SK-N-SH treated with all-trans-retinoic acid at 6 μM for 48 hours (cell line): ENCODE measurements at regions not wholly inside any gene's neighbourhood (a gene's known extent, or its start where the extent isn't known, plus 50 kb on each side); places are given as distances from the start of the nearest gene placed in this dataset.

Source experiments
- ARNTL ChIP-seq: fragments of 450-650 bp; formaldehyde crosslinking; IDR thresholded peaks from 2 replicates; pipeline ENCODE4 v1.5.0; 2020; ENCODE audit warnings: low read depth, mild to moderate bottlenecking, moderate library complexity, borderline replicate concordance
- CSDC2 ChIP-seq: fragments of 250-450 bp; sonication (Bioruptor Pico); IDR thresholded peaks from 2 replicates; pipeline ENCODE4 v1.5.0; 2020; ENCODE audit warnings: mild to moderate bottlenecking, moderate library complexity
- GLIS3 ChIP-seq: fragments of 250-450 bp; sonication (Bioruptor Pico); IDR thresholded peaks from 2 replicates; pipeline ENCODE4 v1.5.0; 2020; ENCODE audit warnings: mild to moderate bottlenecking, moderate library complexity
- OSR1 ChIP-seq: fragments of 250-450 bp; sonication (Bioruptor Pico); IDR thresholded peaks from 2 replicates; pipeline ENCODE4 v1.8.0; 2022; ENCODE audit warnings: moderate library complexity, mild to moderate bottlenecking, inconsistent platforms
- PATZ1 ChIP-seq: fragments of 250-450 bp; sonication (Bioruptor Pico); IDR thresholded peaks from 2 replicates; pipeline ENCODE4 v1.8.0; 2020; ENCODE audit warnings: mild to moderate bottlenecking, moderate library complexity, borderline replicate concordance
- RARB ChIP-seq: fragments of 250-450 bp; sonication (Bioruptor Pico); IDR thresholded peaks from 2 replicates; pipeline ENCODE4 v1.8.0; 2021; ENCODE audit warnings: mild to moderate bottlenecking, moderate library complexity
- TOX ChIP-seq: fragments of 250-450 bp; sonication (Bioruptor Pico); IDR thresholded peaks from 2 replicates; pipeline ENCODE4 v1.8.0; 2021; ENCODE audit warnings: mild to moderate bottlenecking, moderate library complexity, borderline replicate concordance
- ZFP3 ChIP-seq: fragments of 250-450 bp; sonication (Bioruptor Pico); IDR thresholded peaks from 2 replicates; pipeline ENCODE4 v1.5.0; 2020; ENCODE audit warnings: mild to moderate bottlenecking, moderate library complexity
- ZNF70 ChIP-seq: fragments of 450-650 bp; formaldehyde crosslinking; IDR thresholded peaks from 2 replicates; pipeline ENCODE4 v1.5.0; 2020; ENCODE audit warnings: mild to moderate bottlenecking, moderate library complexity
- TF ChIP-seq, protein P1 (sequence below): fragments of 250-450 bp; sonication (Bioruptor Pico); IDR thresholded peaks from 2 replicates; pipeline ENCODE4 v1.5.0; 2020; ENCODE audit warnings: mild to moderate bottlenecking, moderate library complexity

DNA sequence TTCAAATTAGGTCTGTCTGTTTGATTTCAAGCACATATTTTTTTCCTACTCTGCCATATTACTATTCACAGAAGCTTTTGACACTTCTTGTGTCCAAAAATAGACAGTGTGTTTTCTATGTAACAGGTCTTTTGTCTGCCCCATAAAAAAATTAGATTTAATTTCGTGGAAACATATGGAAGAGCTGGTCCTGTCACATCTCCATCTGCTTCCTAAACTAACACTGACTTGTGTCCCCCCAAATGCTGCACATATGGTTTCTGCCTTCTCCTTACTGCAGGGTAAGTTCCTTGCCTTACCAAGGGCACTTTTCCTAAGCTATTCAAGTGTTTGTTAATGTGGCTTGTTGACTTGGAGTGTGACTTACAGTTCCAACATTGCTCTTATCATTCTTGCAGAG, 340.7 kb upstream of the ARX start:
- TF ChIP-seq CSDC2 (no peak), ZNF70 (no peak), PATZ1 (CRISPR knock-in tag) (no peak), RARB (CRISPR knock-in tag) (no peak), GLIS3 (CRISPR knock-in tag) (no peak), OSR1 (no peak), TOX (CRISPR knock-in tag) (no peak), ARNTL (CRISPR knock-in tag) (no peak), ZFP3 (CRISPR knock-in tag) (no peak)
- TF ChIP-seq, protein P1, sequence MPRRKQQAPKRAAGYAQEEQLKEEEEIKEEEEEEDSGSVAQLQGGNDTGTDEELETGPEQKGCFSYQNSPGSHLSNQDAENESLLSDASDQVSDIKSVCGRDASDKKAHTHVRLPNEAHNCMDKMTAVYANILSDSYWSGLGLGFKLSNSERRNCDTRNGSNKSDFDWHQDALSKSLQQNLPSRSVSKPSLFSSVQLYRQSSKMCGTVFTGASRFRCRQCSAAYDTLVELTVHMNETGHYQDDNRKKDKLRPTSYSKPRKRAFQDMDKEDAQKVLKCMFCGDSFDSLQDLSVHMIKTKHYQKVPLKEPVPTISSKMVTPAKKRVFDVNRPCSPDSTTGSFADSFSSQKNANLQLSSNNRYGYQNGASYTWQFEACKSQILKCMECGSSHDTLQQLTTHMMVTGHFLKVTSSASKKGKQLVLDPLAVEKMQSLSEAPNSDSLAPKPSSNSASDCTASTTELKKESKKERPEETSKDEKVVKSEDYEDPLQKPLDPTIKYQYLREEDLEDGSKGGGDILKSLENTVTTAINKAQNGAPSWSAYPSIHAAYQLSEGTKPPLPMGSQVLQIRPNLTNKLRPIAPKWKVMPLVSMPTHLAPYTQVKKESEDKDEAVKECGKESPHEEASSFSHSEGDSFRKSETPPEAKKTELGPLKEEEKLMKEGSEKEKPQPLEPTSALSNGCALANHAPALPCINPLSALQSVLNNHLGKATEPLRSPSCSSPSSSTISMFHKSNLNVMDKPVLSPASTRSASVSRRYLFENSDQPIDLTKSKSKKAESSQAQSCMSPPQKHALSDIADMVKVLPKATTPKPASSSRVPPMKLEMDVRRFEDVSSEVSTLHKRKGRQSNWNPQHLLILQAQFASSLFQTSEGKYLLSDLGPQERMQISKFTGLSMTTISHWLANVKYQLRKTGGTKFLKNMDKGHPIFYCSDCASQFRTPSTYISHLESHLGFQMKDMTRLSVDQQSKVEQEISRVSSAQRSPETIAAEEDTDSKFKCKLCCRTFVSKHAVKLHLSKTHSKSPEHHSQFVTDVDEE (CRISPR knock-in tag) = no peak
